Spinal cord (tissue), 9 donors: ENCODE measurements at regions not wholly inside any gene's neighbourhood (a gene's known extent, or its start where the extent isn't known, plus 50 kb on each side); places are given as distances from the start of the nearest gene placed in this dataset.

Experiments
- DNase-seq, 6 donors: peaks; one replicate each; pipeline versions ENCODE4 v3.0.0 to v3.0.0-alpha.2; 2013 to 2015; ENCODE audit warnings: low spot score in 6 of 6, low read depth in 4 of 6
- H3K27ac ChIP-seq: one replicate; pipeline ENCODE4 v1.5.1; 2013; ENCODE audit warnings: low read depth, low read length, control low read depth
- H3K27me3 ChIP-seq: one replicate; pipeline ENCODE4 v1.6.1; 2013; ENCODE audit warnings: low read length; ENCODE audit not compliant: control insufficient read depth, insufficient read depth
- H3K36me3 ChIP-seq: one replicate; pipeline ENCODE4 v1.6.1; 2013; ENCODE audit warnings: low read length; ENCODE audit not compliant: control insufficient read depth, insufficient read depth
- H3K4me1 ChIP-seq: one replicate; pipeline ENCODE4 v1.6.1; 2013; ENCODE audit warnings: low read length; ENCODE audit not compliant: control insufficient read depth, insufficient read depth
- H3K4me3 ChIP-seq: one replicate; pipeline ENCODE4 v1.5.1; 2013; ENCODE audit warnings: low read depth, low read length, control low read depth
- H3K9me3 ChIP-seq: one replicate; pipeline ENCODE4 v1.6.1; 2013; ENCODE audit warnings: low read length; ENCODE audit not compliant: control insufficient read depth, insufficient read depth
- WGBS: methylation state at CpG from one replicate; pipeline ENCODE4 v1.1.5; 2013; ENCODE audit warnings: missing lambda C conversion rate; ENCODE audit not compliant: insufficient coverage; 5-methylcytosine and 5-hydroxymethylcytosine counted together
- donor health status: healthy.

- H3K36me3 ChIP-seq: no peaks in the 10 kb centered on the region
- H3K27me3 ChIP-seq: no peaks in the 10 kb centered on the region
- no peaks in the 10 kb centered on the region for H3K9me3 ChIP-seq
- no peak for DNase-seq
- H3K4me1 ChIP-seq: no peaks in the 10 kb centered on the region
- no CpG with 5 or more reads among the region's 3 CpGs for WGBS
- no peak overlapping the region for H3K4me3 ChIP-seq
- H3K27ac ChIP-seq: no peak overlapping the region
These were observed 165.1 kb downstream of the RPIA start for GRCh38 chr2:88856409-88857135.

DNA sequence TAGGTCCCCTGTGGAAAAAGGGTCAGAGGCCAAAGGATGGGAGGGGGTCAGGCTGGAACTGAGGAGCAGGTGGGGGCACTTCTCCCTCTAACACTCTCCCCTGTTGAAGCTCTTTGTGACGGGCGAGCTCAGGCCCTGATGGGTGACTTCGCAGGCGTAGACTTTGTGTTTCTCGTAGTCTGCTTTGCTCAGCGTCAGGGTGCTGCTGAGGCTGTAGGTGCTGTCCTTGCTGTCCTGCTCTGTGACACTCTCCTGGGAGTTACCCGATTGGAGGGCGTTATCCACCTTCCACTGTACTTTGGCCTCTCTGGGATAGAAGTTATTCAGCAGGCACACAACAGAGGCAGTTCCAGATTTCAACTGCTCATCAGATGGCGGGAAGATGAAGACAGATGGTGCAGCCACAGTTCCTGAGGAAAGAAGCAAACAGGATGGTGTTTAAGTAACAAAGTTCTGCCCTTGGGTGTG, 165.8 kb downstream of the RPIA start:
- H3K36me3 ChIP-seq: no peaks in the 10 kb centered on the region
- H3K27ac ChIP-seq: no peak overlapping the region
- H3K4me3 ChIP-seq: no peak overlapping the region
- 94% methylated on average over 9 of the region's 9 CpGs for WGBS
- H3K4me1 ChIP-seq: no peaks in the 10 kb centered on the region
- H3K27me3 ChIP-seq: no peaks in the 10 kb centered on the region
- no peaks in the 10 kb centered on the region for H3K9me3 ChIP-seq
- no peak for DNase-seq

DNA sequence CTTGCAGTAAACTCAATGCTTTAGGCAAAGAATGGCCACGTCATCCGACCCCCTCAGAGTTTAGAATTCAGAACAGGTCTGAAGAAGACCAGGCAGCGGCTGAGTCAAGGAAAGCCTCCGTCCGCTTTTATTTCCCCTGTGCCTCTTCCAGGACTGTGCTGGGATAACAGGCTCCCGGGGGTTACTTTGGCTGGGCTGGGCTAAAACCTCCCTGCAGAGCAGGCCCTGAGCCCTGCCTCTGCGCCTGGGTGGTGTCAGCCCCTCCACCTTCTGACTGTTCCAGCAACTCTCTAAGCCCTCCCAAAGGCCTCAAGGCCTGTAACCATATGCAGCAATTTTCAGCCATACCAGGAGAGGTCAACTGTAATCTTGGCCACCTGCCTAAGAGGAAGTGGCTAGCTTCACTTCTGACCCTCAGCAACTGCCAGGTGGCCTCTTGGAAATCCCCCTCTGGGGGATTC, 166.5 kb downstream of the RPIA start:
- no peak overlapping the region for H3K27ac ChIP-seq
- no peaks in the 10 kb centered on the region for H3K27me3 ChIP-seq
- no peaks in the 10 kb centered on the region for H3K9me3 ChIP-seq
- H3K36me3 ChIP-seq: no peaks in the 10 kb centered on the region
- H3K4me3 ChIP-seq: no peak overlapping the region
- peak in 1 of 6 donors; percentile 6 for DNase-seq
- H3K4me1 ChIP-seq: no peaks in the 10 kb centered on the region
- 69% methylated on average over 7 of the region's 7 CpGs for WGBS

GRCh38 chr2:88859461-88859860, 168.0 kb downstream of the RPIA start:
- WGBS: 96% methylated on average over 7 of the region's 16 CpGs
- Histone ChIP-seq H3K27ac (no peak overlapping the region), H3K4me1 (no peaks in the 10 kb centered on the region), H3K9me3 (no peaks in the 10 kb centered on the region), H3K36me3 (no peaks in the 10 kb centered on the region), H3K27me3 (no peaks in the 10 kb centered on the region), H3K4me3 (no peak overlapping the region)
- no peak for DNase-seq

DNA sequence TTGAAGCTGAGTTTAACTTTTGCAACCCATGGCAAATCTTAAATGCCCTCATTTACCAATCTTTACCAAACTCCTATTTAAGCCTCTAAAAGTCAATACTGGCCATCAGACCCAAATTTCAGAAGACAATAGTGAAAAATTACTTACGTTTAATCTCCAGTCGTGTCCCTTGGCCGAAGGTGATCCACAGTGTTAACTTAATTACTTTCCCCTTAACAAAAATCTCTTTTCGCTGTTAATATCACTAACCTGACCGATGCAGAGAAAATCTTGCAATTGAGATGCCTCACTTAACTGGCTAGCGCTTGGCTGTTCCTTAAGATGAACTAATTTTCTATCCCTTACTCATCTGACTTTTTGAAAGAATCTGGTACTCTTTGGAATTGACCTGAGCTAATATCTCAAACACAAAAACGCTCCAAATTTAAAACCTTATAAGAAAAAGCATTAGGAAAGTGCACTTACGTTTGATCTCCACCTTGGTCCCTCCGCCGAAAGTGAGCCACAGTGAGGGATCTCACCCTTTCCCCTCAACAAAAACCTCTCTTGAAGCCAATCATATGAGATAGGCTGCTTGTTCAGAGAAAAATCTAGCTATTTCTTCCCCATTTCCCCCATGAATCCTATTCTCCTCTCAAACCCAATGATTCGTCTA, 169.1 kb downstream of the RPIA start:
- DNase-seq: no peak
- Histone ChIP-seq H3K4me3 (no peak overlapping the region), H3K27ac (no peak overlapping the region)

DNA sequence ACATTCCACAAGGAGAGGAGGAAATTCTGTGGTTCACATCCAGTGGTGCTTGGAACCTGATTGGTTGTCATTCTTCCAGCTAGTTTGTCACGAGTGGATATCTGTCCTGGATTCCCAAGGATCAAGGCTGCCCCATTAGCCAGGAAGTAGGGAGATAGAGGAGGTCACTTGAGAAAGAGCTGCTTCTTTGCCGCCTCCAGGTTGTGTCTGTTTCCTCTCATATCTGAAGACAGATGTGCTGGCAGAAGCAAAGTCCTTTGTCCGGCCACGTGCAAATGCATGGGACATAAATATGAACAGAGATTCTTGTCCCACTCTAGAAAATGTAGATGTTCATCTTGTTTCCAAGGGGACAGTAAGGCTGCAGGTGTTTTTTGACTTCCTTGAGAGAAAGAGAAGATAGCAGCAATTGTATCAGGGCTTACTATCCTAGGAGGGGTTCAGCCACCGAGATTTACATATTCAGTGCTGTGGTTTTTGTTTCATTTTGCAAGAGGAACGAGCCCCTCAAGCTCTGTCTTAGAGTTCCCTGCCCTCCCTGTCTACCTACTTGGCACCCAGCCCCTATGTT, 174.4 kb downstream of the RPIA start:
- no peak for DNase-seq
- Histone ChIP-seq H3K27ac (no peak overlapping the region), H3K4me1 (no peaks in the 10 kb centered on the region), H3K9me3 (no peaks in the 10 kb centered on the region), H3K27me3 (peaks cover 2% of the 10 kb centered on the region), H3K4me3 (no peak overlapping the region), H3K36me3 (no peaks in the 10 kb centered on the region)
- 71% methylated on average over 4 of the region's 6 CpGs for WGBS

More for the DNA sequence above, 169.1 kb downstream of the RPIA start:
- WGBS: 92% methylated on average over 8 of the region's 11 CpGs
- Histone ChIP-seq H3K36me3 (no peaks in the 10 kb centered on the region), H3K4me1 (no peaks in the 10 kb centered on the region), H3K27me3 (no peaks in the 10 kb centered on the region), H3K9me3 (no peaks in the 10 kb centered on the region)

- Histone ChIP-seq H3K27me3 (peaks cover 2% of the 10 kb centered on the region), H3K9me3 (no peaks in the 10 kb centered on the region), H3K4me3 (no peak overlapping the region), H3K36me3 (no peaks in the 10 kb centered on the region), H3K27ac (no peak overlapping the region), H3K4me1 (no peaks in the 10 kb centered on the region)
- WGBS: 78% methylated on average over 11 of the region's 11 CpGs
- DNase-seq: no peak
These were observed 175.3 kb downstream of the RPIA start for GRCh38 chr2:88866756-88867155.

GRCh38 chr2:88868861-88869260, 177.4 kb downstream of the RPIA start:
- no peaks in the 10 kb centered on the region for H3K4me1 ChIP-seq
- H3K27ac ChIP-seq: no peak overlapping the region
- H3K36me3 ChIP-seq: no peaks in the 10 kb centered on the region
- WGBS: 83% methylated on average over 1 of the region's 1 CpG
- no peak for DNase-seq
- H3K9me3 ChIP-seq: no peaks in the 10 kb centered on the region
- H3K4me3 ChIP-seq: no peak overlapping the region
- H3K27me3 ChIP-seq: peaks cover 2% of the 10 kb centered on the region

GRCh38 chr2:88870267-88870839, 178.9 kb downstream of the RPIA start:
- Histone ChIP-seq H3K27ac (no peak overlapping the region), H3K4me3 (no peak overlapping the region), H3K36me3 (no peaks in the 10 kb centered on the region), H3K4me1 (no peaks in the 10 kb centered on the region), H3K27me3 (peaks cover 2% of the 10 kb centered on the region), H3K9me3 (no peaks in the 10 kb centered on the region)
- WGBS: no CpG with 5 or more reads among the region's 2 CpGs
- DNase-seq: no peak
